Non-pigmented ciliary epithelial cell (primary cell): ENCODE measurements at regions not wholly inside any gene's neighbourhood (a gene's known extent, or its start where the extent isn't known, plus 50 kb on each side); places are given as distances from the start of the nearest gene placed in this dataset.
"Not testable (repeated sequence)": the region's sequence is repeated elsewhere in the genome, so short reads cannot be mapped to it uniquely, and the experiment has no call there.

ENCODE experiments used
- DNase-seq: peaks from one replicate; pipeline ENCODE4 v3.0.0-alpha.2; 2010; ENCODE audit warnings: low read depth

- no peak for DNase-seq
Measured at GRCh38 chr22:46040471-46041465, 63.8 kb upstream of the WNT7B start.

GRCh38 chr22:46041642-46042041 is 64.7 kb upstream of the WNT7B start:
- DNase-seq: no peak

- DNase-seq: no peak
Measured at GRCh38 chr22:46042786-46043185, 65.8 kb upstream of the WNT7B start.

GRCh38 chr22:46043339-46043738 is 66.4 kb upstream of the WNT7B start:
- no peak for DNase-seq

GRCh38 chr22:46043816-46044620 is 67.1 kb upstream of the WNT7B start:
- no peak for DNase-seq

- DNase-seq: no peak
Measured at GRCh38 chr22:46044621-46045458, 67.9 kb upstream of the WNT7B start.

GRCh38 chr22:46045459-46046298 is 68.7 kb upstream of the WNT7B start:
- no peak for DNase-seq

- DNase-seq: no peak
Measured at GRCh38 chr22:46046299-46046685, 69.3 kb upstream of the WNT7B start.

GRCh38 chr22:46047226-46047625 is 70.3 kb upstream of the WNT7B start:
- no peak for DNase-seq

GRCh38 chr22:46047841-46048595 is 71.1 kb upstream of the WNT7B start:
- no peak for DNase-seq

GRCh38 chr22:46048661-46049060 is 71.7 kb upstream of the WNT7B start:
- not testable (repeated sequence) for DNase-seq

- DNase-seq: no peak
Measured at GRCh38 chr22:46049726-46050450, 72.9 kb upstream of the WNT7B start.

GRCh38 chr22:46050451-46050845 is 73.5 kb upstream of the WNT7B start:
- DNase-seq: no peak

GRCh38 chr22:46050916-46051614 is 74.1 kb upstream of the WNT7B start:
- no peak for DNase-seq

GRCh38 chr22:46051646-46052045 is 74.7 kb upstream of the WNT7B start:
- no peak for DNase-seq

- no peak for DNase-seq
Measured at GRCh38 chr22:46052331-46052771, 75.4 kb upstream of the WNT7B start.

GRCh38 chr22:46052801-46053562 is 76.0 kb upstream of the WNT7B start:
- DNase-seq: no peak

- DNase-seq: no peak
Measured at GRCh38 chr22:46053563-46054090, 76.7 kb upstream of the WNT7B start.
